ENCODE measurements at regions not wholly inside any gene's neighbourhood (a gene's known extent, or its start where the extent isn't known, plus 50 kb on each side); places are given as distances from the start of the nearest gene placed in this dataset.

DNA sequence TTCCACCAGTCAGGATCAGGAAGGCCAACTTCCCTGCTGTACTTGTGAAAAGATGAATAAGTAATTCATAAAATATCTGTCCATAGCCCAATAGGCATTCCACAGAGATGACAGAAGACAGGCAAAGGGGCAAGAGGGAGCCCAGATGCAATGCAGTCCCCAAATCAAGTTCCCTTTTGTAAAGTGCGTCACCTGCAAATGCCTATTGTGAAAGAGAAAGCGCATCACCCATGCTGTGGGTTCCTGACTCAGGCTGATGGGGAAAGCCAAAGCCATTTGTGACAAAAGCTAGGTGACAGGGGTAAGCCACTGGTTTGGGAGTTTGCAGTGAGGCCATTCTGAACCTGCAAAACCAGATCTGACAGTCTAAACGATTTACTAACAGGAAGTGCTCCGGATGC, 157.5 kb upstream of the ZNF536 start:
- Histone ChIP-seq H4K20me1 (ENCODE audit: insufficient read depth, low read length) (no peaks in the 10 kb centered on the region), H3F3A (ENCODE audit: insufficient read depth, low read length) (no peaks in the 10 kb centered on the region), H3K4me2 (ENCODE audit: low read depth, low read length) (no peak overlapping the region), H3K36me3 (replicated peaks; ENCODE audit: insufficient read depth, low read length) (no peaks in the 10 kb centered on the region), H3K27me3 (replicated peaks; ENCODE audit: insufficient read depth, low read length) (peaks cover 63% of the 10 kb centered on the region), H3K4me1 (ENCODE audit: low read length) (no peaks in the 10 kb centered on the region), H3K9me3 (replicated peaks; ENCODE audit: insufficient read depth, low read length) (no peaks in the 10 kb centered on the region), H3K4me3 (ENCODE audit: low read length) (no peak overlapping the region), H3K9ac (ENCODE audit: low read length) (no peak overlapping the region), H3K27ac (ENCODE audit: low read length) (no peak overlapping the region), H3K9me2 (replicated peaks; ENCODE audit: insufficient read depth, low read length) (no peaks in the 10 kb centered on the region), H2AFZ (ENCODE audit: low read length) (no peak overlapping the region), H3K79me2 (ENCODE audit: low read length) (no peaks in the 10 kb centered on the region)
- DNase-seq: no peak
- TF ChIP-seq EZH2phosphoT487 (IDR thresholded peaks at IDR 0.05; ENCODE audit: low read length): no peak
- TF ChIP-seq, protein P1, sequence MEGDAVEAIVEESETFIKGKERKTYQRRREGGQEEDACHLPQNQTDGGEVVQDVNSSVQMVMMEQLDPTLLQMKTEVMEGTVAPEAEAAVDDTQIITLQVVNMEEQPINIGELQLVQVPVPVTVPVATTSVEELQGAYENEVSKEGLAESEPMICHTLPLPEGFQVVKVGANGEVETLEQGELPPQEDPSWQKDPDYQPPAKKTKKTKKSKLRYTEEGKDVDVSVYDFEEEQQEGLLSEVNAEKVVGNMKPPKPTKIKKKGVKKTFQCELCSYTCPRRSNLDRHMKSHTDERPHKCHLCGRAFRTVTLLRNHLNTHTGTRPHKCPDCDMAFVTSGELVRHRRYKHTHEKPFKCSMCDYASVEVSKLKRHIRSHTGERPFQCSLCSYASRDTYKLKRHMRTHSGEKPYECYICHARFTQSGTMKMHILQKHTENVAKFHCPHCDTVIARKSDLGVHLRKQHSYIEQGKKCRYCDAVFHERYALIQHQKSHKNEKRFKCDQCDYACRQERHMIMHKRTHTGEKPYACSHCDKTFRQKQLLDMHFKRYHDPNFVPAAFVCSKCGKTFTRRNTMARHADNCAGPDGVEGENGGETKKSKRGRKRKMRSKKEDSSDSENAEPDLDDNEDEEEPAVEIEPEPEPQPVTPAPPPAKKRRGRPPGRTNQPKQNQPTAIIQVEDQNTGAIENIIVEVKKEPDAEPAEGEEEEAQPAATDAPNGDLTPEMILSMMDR (IDR thresholded peaks at IDR 0.05; ENCODE audit: low read length): no peak
- TF ChIP-seq EZH2 (optimal IDR thresholded peaks at IDR 0.05; ENCODE audit: low read depth, low read length): no peak

DNA sequence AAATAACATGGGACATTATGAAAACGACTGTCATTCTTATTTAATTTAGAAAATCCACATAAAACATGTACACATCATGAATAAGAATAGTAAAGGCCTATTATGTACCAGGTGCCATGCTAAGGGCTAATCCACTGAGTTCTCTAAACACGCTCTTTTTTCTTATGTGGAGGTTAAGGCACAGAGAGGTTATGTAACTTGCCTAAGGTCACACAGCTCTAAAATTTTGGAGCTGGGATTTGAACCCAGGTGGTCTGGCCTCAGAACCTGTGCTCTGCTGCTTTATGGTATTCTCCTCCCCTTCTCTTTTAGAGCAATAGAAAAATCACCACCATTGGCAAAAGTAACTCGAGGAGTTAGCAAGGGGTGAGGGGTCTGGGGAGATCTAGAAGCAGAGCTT, 156.9 kb upstream of the ZNF536 start:
- H3K9ac ChIP-seq (ENCODE audit: low read length): no peak overlapping the region
- no peaks in the 10 kb centered on the region for H3K36me3 ChIP-seq (replicated peaks; ENCODE audit: insufficient read depth, low read length)
- H3K4me1 ChIP-seq (ENCODE audit: low read length): no peaks in the 10 kb centered on the region
- no peak for DNase-seq
- H3K27ac ChIP-seq (ENCODE audit: low read length): no peak overlapping the region
- no peaks in the 10 kb centered on the region for H4K20me1 ChIP-seq (ENCODE audit: insufficient read depth, low read length)
- H3K4me3 ChIP-seq (ENCODE audit: low read length): no peak overlapping the region
- no peak overlapping the region for H2AFZ ChIP-seq (ENCODE audit: low read length)
- H3K4me2 ChIP-seq (ENCODE audit: low read depth, low read length): no peak overlapping the region
- no peaks in the 10 kb centered on the region for H3K9me2 ChIP-seq (replicated peaks; ENCODE audit: insufficient read depth, low read length)
- TF ChIP-seq EZH2phosphoT487 (IDR thresholded peaks at IDR 0.05; ENCODE audit: low read length) (no peak), EZH2 (optimal IDR thresholded peaks at IDR 0.05; ENCODE audit: low read depth, low read length) (no peak)
- TF ChIP-seq, protein P1 (IDR thresholded peaks at IDR 0.05; ENCODE audit: low read length): no peak
- H3F3A ChIP-seq (ENCODE audit: insufficient read depth, low read length): no peaks in the 10 kb centered on the region
- peaks cover 63% of the 10 kb centered on the region for H3K27me3 ChIP-seq (replicated peaks; ENCODE audit: insufficient read depth, low read length)
- no peaks in the 10 kb centered on the region for H3K9me3 ChIP-seq (replicated peaks; ENCODE audit: insufficient read depth, low read length)
- no peaks in the 10 kb centered on the region for H3K79me2 ChIP-seq (ENCODE audit: low read length)

DNA sequence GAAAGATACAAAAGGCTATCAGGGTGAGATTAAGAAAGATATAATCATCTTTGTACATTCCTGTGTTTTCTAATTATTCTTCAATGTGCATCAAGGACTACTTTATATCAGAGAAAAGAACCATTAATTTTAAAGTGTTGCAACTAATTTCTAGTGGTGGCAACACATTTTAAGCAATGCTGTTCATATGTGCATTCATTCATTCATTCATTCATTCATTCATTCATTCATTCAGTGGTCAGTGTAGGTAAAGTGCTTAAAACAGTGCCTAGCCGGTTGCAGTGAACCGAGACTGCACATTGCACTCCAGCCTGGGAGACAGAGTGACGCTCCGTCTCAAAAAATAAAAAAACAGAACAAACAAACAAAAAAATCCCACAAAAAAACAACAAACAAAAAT, 155.7 kb upstream of the ZNF536 start:
- Histone ChIP-seq H3K27me3 (replicated peaks; ENCODE audit: insufficient read depth, low read length) (peaks cover 75% of the 10 kb centered on the region), H3K4me1 (ENCODE audit: low read length) (no peaks in the 10 kb centered on the region), H3K9me2 (replicated peaks; ENCODE audit: insufficient read depth, low read length) (no peaks in the 10 kb centered on the region), H3K4me2 (ENCODE audit: low read depth, low read length) (no peak overlapping the region), H3K27ac (ENCODE audit: low read length) (no peak overlapping the region), H3F3A (ENCODE audit: insufficient read depth, low read length) (no peaks in the 10 kb centered on the region), H3K9ac (ENCODE audit: low read length) (no peak overlapping the region), H3K79me2 (ENCODE audit: low read length) (no peaks in the 10 kb centered on the region), H3K36me3 (replicated peaks; ENCODE audit: insufficient read depth, low read length) (no peaks in the 10 kb centered on the region), H4K20me1 (ENCODE audit: insufficient read depth, low read length) (no peaks in the 10 kb centered on the region), H3K4me3 (ENCODE audit: low read length) (no peak overlapping the region), H3K9me3 (replicated peaks; ENCODE audit: insufficient read depth, low read length) (no peaks in the 10 kb centered on the region), H2AFZ (ENCODE audit: low read length) (no peak overlapping the region)
- TF ChIP-seq, protein P1 (IDR thresholded peaks at IDR 0.05; ENCODE audit: low read length): no peak
- no peak for TF ChIP-seq EZH2 (optimal IDR thresholded peaks at IDR 0.05; ENCODE audit: low read depth, low read length)
- TF ChIP-seq EZH2phosphoT487 (IDR thresholded peaks at IDR 0.05; ENCODE audit: low read length): no peak
- DNase-seq: no peak

Measured in MM.1S (cell line).